HG02763 (cell line): ENCODE measurements at regions not wholly inside any gene's neighbourhood (a gene's known extent, or its start where the extent isn't known, plus 50 kb on each side); places are given as distances from the start of the nearest gene placed in this dataset.
"Not testable (repeated sequence)": the region's sequence is repeated elsewhere in the genome, so short reads cannot be mapped to it uniquely, and the experiment has no call there.

ENCODE experiments used
- ATAC-seq: cut with Tn5 transposase; IDR thresholded peaks from one replicate; pipeline ENCODE4 v1.9.1; 2021; ENCODE audit warnings: mild to moderate bottlenecking, moderate library complexity; ENCODE audit not compliant: unreplicated experiment

DNA sequence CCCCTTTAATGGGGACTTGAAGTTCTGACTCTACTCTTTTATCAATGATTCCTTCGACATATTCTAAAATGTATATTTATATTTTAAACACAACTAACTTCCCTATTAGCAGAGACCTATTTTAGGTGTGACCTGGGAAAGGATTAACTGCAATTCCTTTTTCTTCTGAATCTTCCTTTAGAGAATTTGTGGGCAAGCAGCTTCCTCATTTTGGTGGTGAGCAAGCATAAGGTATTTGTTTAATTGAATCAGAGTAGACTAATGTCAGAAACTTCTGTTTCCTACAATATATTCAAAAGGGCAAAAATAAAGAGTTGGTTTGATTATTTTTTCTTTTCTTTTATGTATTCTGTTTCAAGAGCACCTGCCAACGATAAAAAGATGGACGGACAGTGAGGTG lies 237.0 kb downstream of the IKZF2 start:
- ATAC-seq: no peak

- ATAC-seq: no peak
Observed at GRCh38 chr2:212913640-212914306, 237.6 kb downstream of the IKZF2 start.

DNA sequence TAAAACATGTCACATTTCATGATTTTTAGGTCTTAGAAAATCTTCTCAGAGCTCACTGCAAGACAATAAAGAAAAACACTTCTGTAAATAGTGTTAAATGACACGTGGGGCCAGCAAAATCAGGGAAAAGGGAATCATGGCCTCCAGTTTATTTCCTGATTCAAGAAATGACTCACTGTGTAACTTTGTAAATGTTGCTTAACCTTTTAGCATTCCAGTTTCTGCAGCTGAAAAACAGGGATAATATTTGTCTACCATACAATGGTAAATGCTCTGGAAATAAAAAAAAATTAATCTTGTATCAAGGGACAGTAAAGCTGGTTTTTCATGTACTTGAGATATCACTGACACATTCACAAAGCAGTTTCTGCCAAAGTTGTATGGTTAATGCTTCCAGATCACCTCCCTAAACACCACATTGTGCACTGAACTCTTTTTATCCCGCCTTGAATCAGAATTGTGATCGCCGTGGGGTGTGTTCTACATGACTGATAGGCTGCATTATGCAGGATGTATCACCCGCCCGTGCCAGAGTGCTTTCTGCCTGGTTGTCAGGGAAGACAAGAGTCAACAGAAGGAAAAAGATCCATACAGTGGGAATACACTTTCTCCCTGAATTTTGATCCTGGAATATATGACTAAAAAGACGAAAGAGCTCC lies 238.8 kb downstream of the IKZF2 start:
- ATAC-seq: no peak

- no peak for ATAC-seq
Observed at GRCh38 chr2:212911011-212911410, 240.4 kb downstream of the IKZF2 start.

DNA sequence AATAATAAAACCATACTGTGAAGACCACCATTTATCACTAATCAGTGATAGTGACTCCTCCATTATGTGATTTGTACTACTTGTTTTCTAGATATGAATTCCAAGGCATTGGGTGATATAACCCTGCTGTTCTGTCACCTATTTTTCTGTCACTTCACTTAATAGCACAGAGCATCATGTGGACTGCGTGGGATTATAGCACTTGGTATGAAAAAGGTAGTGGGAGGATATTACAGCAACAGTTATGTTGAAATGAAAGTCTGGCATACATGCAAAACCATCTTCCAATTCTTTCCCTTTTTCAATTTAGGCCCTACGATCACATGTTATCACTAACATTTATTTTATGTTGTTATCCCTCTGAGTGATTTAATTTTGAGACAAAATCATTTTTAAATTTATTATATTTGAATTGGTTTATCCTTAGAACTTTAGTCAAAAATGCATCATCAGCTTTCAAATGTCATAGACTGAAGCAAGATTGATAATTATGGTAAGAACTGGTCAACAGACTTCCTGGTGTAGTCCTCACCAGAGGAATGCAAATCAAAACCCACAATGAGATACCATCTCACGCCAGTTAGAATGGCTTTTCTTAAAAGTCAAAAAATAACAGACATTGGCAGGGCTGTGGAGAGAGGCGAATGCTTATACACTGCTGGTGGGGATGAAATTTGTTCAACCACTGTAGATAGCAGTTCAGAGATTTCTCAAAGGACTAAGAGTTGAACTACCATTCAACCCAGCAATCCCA lies 242.6 kb downstream of the IKZF2 start:
- no peak for ATAC-seq

DNA sequence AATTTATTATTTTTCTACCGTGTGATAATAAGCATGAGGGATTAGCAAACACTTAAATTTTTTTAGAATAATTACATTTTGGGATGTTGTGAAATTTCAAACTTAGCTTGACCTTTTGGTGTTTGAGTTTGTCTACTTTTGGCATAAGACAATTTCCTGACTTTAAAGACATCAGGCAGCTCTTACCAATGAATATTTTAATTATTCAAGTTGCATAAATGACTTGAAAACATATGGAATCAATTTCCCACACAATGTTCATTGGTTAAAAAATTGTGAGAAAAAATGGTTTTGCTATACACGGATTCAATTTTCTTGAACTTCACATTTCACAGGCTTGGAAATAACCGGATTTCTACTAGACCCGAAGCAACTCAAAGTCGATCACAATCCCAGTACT lies 243.4 kb downstream of the IKZF2 start:
- ATAC-seq: no peak

- no peak for ATAC-seq
Observed at GRCh38 chr2:212906620-212907019, 244.8 kb downstream of the IKZF2 start.

- no peak for ATAC-seq
Observed at GRCh38 chr2:212905640-212906201, 245.7 kb downstream of the IKZF2 start.

- ATAC-seq: no peak
Observed at GRCh38 chr2:212904646-212905045, 246.8 kb downstream of the IKZF2 start.

DNA sequence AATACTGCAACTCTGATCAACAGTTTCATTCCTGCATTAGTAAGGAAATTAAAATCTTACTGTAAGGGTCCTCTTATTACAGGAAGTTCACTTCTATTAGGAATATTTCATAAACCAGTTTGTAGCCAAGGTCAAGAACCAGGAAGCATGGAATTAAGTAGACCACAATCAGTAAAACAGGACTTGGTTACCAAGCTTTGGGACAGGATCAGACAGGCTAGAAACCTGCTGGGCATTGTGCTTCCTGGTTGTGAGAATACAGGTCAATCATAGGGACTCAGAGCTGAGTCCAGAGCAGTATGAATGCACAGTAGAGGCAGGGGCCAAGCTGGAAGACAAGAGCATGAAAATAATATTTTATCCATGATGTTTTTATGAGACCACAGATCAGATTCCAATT lies 248.0 kb downstream of the IKZF2 start:
- ATAC-seq: no peak

DNA sequence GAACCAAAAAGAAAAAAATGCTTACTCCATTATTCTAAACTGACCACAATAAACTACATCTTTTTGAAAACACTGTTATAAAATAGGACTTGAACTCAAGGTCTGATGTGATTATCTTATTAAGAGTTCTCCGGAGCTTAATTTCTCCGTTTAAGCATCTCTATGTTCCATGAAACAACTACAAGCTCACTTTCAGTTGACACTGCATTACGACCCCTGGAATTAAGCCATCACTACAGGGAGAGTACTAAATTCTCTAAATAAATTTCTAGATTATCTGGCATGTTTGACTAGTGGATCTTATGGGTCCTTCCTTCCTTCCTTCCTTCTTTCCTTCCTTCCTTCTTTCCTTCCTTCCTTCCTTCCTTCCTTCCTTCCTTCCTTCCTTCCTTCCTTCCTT lies 249.0 kb downstream of the IKZF2 start:
- no peak for ATAC-seq

- ATAC-seq: no peak
Observed at GRCh38 chr2:212901604-212902275, 249.7 kb downstream of the IKZF2 start.

GRCh38 chr2:212900715-212901114 lies 250.7 kb downstream of the IKZF2 start:
- ATAC-seq: no peak

- no peak for ATAC-seq
Observed at GRCh38 chr2:212898011-212898410, 253.4 kb downstream of the IKZF2 start.

DNA sequence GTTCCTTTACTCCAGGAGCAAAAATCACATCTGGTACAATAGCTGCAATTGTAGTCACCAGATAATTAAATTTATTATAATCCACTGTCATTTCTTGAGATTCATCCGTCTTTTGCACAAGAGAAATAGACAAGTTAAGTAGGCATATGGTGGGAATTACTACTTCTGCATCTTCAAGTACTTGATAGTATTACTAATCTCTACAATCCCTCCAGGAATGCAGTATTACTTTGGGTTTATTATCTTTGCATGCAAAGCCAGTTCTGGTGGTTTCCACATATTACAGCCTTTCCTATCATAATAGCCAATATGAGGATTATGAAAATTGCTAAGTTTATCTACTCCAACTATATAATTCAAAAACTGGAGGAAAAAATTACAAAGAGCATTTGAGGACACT lies 254.1 kb downstream of the IKZF2 start:
- no peak for ATAC-seq

GRCh38 chr2:212894026-212894425 lies 257.4 kb downstream of the IKZF2 start:
- no peak for ATAC-seq

- no peak for ATAC-seq
Observed at GRCh38 chr2:212893216-212893615, 258.2 kb downstream of the IKZF2 start.

GRCh38 chr2:212892193-212892592 lies 259.2 kb downstream of the IKZF2 start:
- no peak for ATAC-seq

- no peak for ATAC-seq
Observed at GRCh38 chr2:212891580-212891979, 259.8 kb downstream of the IKZF2 start.

GRCh38 chr2:212882626-212883025 lies 268.8 kb downstream of the IKZF2 start:
- no peak for ATAC-seq

DNA sequence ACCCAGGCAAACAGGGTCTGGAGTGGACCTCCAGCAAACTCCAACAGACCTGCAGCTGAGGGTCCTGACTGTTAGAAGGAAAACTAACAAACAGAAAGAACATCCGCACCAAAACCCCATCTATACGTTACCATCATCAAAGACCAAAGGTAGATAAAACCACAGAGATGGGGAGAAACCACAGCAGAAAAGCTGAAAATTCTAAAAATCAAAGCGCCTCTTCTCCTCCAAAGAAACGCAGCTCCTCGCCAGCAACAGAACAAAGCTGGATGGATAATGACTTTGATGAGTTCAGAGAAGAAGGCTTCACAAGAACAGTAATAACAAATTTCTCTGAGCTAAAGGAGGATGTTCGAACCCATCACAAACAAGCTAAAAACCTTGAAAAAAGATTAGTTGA lies 274.9 kb downstream of the IKZF2 start:
- ATAC-seq: not testable (repeated sequence)
